Epithelial cell of esophagus (primary cell): ENCODE measurements at regions not wholly inside any gene's neighbourhood (a gene's known extent, or its start where the extent isn't known, plus 50 kb on each side); places are given as distances from the start of the nearest gene placed in this dataset.

Source experiments
- DNase-seq: peaks from one replicate; pipeline ENCODE4 v3.0.0; 2010; ENCODE audit warnings: low read depth
- H3K4me3 ChIP-seq: 2 replicates; pipeline ENCODE4 v1.5.1; 2011; ENCODE audit warnings: mild to moderate bottlenecking, low read length, control low read depth
- TF ChIP-seq, protein P1 (sequence below): IDR thresholded peaks from 2 replicates; pipeline ENCODE4 v1.5.1; 2011; ENCODE audit warnings: low read depth, mild to moderate bottlenecking, low read length, control low read depth, inconsistent platforms; ENCODE audit not compliant: insufficient read depth; ENCODE audit errors: missing control alignments

DNA sequence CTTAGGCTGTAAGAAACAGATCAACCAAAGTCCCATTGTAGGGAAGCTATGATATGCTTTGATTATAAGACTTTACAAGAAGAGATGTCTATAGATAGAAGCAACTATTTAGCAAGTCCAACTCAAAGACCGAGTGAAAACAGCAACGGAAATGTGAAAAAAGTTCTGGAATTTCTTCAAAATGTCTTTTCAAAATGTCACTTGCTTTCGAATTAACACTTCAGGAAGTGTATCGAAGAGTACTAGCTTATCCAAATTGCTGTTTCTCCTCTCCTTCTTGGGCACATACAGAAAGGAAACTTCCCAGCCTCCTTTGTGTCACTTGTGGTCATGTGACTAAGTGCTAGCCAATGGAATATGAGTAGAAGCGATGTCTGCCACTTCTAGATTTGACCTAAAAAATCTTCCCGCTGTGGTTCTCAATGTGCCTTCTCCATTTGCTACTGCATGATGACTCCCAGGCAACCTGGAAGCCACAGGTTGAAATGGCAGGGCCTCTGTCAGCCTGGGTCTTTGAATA is 89.9 kb downstream of the TSEN15 start:
- no peak overlapping the region for H3K4me3 ChIP-seq
- no peak for DNase-seq
- TF ChIP-seq, protein P1, sequence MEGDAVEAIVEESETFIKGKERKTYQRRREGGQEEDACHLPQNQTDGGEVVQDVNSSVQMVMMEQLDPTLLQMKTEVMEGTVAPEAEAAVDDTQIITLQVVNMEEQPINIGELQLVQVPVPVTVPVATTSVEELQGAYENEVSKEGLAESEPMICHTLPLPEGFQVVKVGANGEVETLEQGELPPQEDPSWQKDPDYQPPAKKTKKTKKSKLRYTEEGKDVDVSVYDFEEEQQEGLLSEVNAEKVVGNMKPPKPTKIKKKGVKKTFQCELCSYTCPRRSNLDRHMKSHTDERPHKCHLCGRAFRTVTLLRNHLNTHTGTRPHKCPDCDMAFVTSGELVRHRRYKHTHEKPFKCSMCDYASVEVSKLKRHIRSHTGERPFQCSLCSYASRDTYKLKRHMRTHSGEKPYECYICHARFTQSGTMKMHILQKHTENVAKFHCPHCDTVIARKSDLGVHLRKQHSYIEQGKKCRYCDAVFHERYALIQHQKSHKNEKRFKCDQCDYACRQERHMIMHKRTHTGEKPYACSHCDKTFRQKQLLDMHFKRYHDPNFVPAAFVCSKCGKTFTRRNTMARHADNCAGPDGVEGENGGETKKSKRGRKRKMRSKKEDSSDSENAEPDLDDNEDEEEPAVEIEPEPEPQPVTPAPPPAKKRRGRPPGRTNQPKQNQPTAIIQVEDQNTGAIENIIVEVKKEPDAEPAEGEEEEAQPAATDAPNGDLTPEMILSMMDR = no peak

DNA sequence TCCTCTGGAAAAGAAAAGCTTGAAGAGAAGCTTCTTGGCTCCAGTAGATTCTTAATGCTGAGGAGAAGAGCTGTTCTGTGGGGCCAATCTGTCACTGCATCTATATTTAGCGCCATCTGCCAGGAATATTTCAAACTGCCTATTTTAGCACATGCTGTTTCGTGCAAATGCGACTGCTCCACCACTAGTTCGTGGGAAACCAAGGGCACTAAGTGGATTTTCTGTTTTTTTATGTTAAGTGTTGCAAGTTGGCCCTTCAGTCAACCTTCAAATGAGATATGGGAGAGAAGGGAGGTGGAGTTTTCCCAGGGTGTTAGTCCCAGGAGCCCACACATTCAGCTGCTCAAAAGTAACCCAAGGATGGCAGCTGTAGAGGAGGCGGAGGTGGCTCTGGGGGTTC is 91.9 kb downstream of the TSEN15 start:
- no peak overlapping the region for H3K4me3 ChIP-seq
- TF ChIP-seq, protein P1 = no peak
- DNase-seq = no peak

DNA sequence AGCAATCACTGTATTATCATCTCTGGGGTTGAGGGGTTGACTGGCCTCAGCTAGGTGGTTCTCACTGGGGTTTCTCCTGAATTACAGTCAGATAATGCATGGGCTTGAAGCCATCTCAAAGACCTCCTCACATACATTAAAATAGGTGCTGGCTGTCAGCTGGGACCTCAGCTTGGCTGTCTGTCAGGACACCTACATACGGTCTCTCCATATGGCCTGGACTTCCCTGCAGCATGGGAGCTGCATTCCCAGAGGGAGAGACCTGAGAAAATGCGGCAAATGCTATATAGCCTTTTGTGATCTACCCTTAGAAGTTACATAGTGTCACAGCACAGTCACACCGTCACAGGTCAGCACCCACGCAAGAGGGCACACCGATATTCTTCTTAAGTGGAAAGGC is 93.6 kb downstream of the TSEN15 start:
- H3K4me3 ChIP-seq = no peak overlapping the region
- TF ChIP-seq, protein P1 = no peak
- no peak for DNase-seq

DNA sequence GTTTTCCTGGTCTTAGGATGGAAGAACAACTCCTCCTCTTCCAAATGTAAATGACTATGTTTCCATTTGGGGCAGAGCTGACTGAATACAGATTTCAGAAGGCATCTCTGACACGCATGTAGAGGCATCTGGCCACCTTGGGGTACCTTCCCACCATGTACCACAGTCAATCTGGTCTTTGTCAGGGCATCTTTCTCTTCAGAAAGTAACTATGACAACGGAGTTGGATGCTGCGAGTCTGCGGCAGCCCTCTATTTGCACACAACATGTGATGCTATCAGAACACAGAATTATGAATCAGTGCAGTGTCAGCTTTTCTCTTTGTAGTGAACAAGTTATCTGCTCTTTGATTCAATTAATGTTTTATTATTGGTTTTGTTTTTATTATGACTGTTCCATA is 94.7 kb downstream of the TSEN15 start:
- DNase-seq = no peak
- TF ChIP-seq, protein P1 = no peak
- no peak overlapping the region for H3K4me3 ChIP-seq

DNA sequence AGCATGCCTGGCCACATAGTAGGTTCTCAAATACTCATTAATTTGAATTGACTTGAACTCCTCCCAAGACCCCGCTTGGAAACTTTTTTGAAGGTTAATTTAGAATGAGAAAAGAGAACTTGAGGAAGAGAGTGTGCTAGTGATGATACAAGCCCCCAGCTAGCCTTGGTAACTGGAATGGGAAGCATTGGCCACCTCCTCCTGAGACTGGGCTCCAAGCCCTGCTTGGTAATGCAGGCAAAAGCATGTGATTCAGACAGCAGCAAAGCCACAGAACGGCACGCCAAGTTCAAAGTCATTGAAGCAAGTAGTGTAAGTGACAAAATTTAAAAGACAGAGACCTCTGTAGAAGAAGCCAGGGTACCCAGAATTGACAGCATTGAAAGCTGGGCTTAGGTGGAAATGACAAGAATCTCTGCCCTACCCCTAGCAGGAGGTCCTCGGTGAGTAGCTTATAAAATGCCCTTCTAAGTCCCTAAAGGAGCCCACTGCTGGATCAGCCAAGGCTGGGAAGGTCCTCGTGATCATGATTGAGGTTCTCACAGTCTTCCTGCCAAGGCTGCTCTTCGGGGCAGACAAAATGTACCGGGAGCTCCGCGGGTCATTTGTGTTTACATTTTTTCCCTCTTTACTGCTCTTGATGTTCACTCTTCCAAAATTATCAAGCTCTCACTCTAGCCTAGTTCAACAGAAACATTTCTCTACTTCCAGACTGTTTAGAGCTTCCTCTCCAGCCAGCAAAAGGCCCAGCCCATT is 99.4 kb downstream of the TSEN15 start:
- DNase-seq = no peak
- TF ChIP-seq, protein P1 = no peak
- no peak overlapping the region for H3K4me3 ChIP-seq

DNA sequence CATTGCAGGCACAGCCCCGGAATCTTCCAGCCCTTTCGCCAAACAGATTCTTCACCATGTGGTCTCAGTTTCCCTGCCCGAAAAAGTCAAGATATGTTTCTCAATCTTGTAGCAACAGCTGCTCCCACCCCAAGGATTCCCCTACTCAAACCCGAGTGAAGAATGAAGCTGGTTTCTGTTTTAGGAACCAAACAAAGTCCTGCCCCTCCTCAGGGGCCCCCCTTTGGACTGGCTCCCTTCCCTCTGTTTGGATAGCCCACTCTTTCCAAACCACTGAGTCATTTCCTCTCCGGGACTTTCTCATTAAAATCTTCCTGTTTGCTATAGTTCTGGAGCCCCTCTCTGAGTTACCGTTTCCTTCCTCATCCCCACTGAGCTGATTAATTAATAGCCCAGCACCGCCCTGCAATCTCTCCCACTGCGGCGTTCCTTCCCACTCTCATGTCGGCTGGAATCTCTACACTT is 100.9 kb downstream of the TSEN15 start:
- no peak overlapping the region for H3K4me3 ChIP-seq
- DNase-seq = no peak
- TF ChIP-seq, protein P1 = no peak

DNA sequence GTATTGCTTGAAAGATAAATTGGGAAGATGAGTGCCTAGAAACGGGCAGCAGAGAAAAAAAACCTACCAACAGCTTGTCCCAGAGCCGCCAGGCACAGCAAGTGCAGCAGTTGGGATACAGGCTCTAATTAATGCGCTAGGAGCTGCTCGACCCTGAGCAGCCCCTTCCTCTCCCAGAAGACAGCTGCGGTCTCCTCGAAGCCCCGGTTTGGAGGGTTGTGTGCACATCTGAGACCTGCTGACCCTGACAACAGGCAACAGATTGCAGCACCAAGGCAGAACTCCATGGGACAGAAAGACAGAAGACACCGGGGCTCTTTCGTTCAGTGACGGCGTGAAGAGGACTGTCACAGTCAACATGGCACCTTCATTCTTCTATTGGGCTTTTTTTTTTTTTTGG is 101.4 kb downstream of the TSEN15 start:
- TF ChIP-seq, protein P1 = no peak
- H3K4me3 ChIP-seq = no peak overlapping the region
- no peak for DNase-seq
